HG02970 (cell line): ENCODE measurements at regions not wholly inside any gene's neighbourhood (a gene's known extent, or its start where the extent isn't known, plus 50 kb on each side); places are given as distances from the start of the nearest gene placed in this dataset.

Experiments
- ATAC-seq: cut with Tn5 transposase; IDR thresholded peaks from one replicate; pipeline ENCODE4 v1.9.1; 2021; ENCODE audit warnings: mild to moderate bottlenecking, moderate library complexity, moderate number of reproducible peaks; ENCODE audit not compliant: unreplicated experiment, low FRiP score

DNA sequence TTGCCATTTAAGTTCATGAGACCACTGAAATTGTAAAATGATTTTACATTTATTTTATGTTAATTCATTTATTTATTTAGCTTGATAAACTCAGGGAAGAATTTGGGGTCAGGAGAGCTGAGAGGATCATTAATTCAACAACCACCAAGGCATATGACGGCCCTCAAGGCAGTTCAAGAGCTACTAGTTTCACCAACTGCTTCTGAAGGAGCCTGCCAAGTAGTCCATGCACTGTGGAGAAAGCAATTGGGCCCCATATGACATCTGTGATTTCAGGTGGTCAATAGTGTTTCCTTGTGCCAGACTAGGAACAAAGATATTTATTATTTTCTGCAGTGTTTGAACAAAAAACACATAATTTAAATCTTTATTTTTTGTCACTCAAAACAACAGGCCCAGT, 236.4 kb downstream of the CASP12 start:
- no peak for ATAC-seq

DNA sequence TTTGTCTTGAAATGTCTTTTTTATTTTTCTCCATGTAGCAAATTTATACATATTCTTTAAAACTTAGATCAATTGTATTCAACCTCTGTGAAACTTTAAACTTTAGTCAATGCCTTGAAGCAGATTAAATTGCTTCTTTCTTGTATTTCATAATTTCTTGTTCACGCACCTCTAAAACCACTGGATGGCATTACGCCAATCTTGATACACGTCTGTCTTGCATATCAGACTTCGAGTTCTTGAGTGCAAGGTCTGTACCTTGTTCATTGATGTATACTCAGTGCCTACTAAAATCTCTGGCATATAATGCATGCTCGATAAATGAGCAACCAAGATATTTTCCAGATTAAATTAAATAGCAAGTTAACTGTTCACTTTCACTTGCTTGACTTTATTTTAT, 236.8 kb downstream of the CASP12 start:
- no peak for ATAC-seq

DNA sequence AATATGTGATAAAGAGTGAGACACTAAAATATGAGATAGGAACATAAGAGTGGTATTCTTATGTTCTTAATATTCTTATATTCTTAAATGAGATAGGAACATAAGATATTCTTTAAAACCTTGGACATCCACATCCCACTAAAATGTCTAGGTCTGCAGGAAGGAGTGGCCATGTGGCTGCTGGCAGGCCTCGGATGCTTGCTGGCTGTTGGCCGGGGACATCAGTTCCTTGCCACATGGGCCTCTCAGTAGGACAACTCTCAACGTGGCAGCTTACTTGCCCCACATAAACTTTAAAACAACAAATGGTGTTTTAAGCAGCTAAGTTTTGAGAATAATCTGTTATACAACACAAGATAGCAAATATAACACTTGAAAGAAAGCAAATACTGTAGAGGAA, 240.1 kb downstream of the CASP12 start:
- ATAC-seq = no peak

DNA sequence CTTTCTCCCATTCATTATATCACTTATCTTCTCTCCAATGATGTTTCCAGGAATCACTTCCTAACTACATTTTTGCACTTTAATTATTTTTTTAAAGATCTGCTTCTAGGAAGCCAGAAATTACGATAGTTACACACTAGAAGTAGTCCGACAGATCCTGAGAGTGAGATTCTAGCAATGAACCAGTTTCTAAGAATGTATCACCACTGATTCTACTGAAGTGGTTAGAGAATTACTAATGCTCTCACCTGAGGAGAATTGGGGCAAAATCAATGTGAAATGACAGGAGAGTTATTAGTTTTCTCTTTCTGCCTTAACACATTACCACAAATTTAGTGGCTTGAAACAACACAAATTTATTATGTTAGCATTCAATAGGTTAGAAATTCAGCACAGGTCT, 241.2 kb downstream of the CASP12 start:
- ATAC-seq = no peak

DNA sequence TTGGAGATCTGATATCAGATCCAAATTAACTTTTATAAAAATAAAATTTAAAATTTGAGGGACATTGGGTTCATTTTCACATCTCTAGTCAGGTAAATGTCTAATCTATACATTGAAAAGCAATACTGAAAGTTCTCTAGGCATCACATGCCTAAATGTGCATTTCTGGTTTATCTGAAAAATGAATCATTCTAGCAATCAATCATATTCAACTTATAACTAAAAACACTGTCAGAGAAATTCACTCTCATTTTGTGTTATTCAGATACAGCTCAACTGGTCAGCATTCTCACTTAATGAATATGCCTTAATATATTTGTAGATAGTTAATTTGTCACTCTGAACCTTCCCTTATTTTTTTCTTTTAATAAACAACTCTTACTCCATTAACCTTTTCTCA, 243.2 kb downstream of the CASP12 start:
- ATAC-seq = no peak

DNA sequence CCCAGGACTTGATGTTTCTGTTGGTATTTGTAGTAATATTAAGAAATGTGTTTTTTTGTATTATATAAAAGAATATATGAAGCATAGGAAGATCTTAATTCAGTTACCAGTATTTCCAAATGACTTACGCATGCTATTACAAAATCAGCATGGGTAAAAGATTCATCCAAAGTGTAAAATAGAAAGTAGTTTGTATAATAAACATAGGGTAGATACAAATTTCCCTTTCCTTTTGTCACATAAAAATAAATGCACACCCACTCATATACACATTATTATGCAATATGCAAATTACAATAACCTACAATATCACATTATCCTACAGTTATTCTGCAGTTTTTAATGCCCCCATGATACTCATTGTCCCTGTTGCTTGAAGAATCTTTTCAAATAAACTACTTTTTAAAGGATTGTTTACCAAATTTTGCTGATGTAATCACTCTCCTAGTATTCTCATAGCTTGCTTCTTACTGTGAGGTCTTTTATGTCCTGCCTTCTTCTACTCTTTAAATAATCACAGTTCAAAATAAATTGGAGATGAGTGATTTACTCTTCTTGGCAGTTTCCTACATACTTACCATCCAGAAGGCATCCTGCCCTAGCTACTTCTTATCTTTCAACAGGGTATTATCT, 244.0 kb downstream of the CASP12 start:
- ATAC-seq = no peak

DNA sequence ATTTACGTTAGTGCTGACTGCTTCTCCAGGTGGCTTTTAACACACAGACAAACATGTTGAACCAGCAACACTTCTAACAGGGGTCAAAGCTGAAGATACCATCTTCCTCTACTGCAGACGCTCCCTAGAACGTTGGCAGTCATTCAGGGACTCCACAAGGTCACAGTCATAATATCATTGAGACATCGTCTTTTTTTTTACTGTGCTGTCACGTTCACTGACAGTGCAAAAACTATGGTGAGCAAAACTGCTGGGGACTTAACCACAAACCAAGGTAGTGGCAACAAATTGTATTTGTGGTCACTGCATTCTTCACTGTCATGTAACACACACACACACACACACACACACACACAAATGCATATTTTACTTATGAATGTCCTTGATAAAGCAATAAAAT, 244.9 kb downstream of the CASP12 start:
- no peak for ATAC-seq

DNA sequence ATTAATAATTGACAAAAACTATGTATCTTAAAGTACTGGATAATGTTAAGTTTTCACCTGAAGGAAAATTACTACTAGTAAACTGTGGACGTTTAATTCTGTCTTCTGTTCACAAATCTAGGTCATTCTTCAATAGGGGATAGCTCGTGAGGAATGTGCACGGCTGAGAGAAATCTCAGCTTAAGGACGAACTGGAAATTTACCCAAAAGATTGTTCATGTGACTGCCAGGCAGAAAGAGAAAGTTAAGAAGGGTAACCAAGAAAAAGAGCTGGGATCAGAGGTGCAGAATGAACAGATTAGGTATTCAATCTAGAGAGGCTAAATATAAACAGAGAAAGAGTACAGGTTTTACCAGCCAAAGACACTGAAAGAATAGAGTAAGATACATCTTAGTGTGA, 245.3 kb downstream of the CASP12 start:
- no peak for ATAC-seq

DNA sequence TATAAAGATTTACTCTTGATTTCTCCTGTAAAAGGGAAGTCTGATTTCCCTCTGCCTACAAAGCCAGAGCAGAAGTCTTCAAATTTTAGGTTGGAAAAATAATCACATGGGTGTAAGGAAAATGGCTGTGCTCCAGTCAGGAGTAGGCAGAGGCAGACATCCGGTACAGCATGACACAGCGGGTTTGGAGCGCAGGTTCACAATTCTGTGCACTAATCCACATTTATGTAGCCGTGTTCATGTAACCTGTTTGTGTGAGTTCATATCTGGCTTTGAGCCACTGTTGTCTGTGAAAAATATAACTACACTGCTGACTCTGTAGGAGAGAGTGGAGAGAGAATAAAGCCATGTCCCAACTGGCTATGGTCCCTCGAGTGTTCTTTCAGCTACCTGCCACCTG, 248.0 kb downstream of the CASP12 start:
- no peak for ATAC-seq

DNA sequence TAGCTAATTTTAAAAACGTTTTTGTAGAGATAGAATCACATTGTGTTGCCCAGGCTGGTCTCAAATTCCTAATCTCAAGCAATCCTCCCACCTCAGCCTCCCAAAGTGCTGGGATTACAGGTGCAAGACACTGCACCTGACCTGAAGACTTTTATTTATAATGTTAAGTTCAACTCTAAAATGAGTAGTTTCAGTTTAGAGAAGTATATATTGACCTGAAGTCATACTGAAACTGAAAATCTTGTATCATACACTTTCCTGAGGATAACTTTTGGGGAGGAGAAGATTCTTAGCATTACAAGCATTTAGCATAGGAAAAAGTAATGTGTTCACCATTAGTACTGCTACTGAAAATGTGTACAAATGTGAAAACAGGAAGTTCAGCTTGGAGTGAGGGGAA, 249.3 kb downstream of the CASP12 start:
- no peak for ATAC-seq

DNA sequence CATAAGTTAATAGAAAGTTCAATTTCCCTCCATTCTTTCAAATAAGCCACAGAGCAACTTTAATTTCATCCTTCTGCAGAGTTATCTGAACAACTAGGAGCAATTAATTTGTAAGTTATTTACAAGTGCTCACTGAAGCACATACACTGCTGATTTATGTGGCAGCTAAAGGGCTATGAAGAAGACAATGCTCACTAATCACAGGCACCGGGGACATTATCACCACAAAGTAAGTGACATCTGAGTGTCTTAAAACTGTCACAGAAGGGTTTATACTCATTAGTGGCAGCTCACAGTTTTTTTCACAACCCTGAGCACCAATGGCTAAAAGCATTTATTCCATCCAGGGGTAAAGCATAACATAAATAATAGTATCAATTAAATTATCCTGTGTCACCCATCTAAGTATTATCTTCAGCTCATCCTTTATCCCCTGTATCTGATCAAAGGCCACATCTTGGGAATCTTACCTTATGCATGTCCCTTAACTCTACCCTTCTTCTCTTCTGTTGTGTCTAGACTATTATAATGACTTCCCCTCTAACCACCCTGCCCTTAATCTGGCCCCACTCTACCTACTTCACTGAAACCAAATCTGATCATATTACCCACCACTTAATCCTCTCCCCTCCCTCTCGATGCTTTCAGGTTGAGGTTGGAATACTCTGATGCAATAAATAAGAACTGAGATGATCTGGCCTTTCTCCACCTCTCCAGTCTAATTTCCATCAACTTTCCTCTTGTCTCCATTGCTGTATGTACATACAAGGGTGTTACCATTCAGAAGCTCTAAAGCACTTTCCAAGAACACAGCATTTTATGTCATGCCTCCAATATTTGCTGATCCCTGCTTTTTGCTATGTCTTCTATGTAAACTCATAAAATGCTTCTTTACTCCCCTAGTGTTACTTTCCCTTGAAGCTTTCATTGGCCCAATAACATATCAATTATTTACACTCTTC, 252.7 kb downstream of the CASP12 start:
- ATAC-seq = no peak

DNA sequence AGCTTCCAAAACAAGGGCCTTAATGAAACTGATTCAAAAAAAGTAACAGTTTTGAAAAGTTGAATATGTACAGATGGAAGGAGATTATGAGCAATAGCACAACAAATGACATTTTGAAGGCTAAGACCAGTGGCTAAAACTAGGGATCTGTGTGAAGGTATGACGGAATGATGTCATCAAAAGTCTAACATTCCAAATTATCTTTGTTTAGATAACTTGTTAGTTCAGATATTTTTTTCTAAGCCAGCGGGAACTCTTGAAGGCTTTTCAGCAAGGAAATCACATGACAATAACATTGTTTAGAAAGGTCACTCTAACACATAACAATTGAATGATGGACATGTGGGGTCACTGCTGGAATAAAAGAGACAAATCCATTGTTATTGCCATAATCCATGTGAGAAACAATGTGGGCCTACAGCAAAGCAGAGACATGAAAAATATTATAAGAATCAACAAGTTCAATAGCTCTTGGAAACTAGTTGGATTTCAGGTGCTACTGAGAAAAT, 260.5 kb downstream of the CASP12 start:
- ATAC-seq = no peak

DNA sequence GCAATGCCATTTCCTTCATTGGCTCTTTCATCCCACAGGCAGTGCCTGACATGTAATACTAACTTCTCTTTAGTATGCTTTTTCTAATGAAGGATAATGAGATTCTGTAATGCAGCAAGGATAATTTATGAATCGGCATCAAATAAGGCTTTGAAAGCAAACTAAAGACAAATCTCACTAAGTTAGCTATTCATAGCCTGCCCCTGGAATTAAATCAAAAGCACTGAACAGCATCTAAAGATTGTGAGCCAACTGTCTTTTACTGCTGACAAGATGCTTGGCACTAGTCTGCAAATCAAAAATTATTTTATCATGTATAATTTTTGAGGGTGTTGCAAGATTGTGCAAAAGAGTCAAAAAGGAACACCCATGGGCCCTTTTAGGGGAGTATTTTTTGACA, 265.0 kb downstream of the CASP12 start:
- no peak for ATAC-seq

DNA sequence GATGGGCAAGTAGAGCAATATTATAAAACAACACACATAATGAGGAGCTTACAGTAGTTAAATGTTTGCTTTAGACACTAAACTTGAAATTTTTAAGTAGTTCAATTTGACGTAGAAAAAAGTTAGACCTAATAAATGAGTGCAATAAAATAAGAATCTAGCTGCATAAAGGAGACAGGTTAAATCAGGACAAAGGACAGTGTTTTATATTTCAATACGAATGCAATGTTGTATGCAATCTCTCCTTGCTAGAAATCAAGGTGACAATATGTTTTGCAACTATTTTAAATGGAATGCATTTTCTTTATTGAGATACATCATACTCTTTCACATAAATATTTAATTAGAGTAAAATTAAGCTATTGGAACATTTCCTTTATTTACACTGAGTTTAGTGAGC, 267.9 kb downstream of the CASP12 start:
- no peak for ATAC-seq

DNA sequence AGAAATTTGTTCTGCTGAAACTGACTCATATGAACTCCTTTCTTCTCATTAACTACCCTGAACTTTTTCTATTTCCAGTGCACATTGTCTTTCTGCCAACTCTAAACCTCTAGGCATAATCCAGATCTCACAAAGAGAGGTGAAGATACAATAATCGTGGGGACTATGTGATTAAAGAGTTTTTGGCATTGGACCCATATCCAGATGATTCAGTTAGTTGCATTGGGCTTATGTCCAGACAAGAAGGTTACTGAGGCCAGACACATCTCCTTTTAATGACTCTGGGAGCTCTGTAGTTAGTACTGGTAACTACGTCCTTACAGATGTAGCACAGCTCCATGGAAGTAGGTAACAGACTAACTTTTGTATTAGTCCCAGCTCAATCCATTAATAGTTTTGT, 273.0 kb downstream of the CASP12 start:
- ATAC-seq = no peak

DNA sequence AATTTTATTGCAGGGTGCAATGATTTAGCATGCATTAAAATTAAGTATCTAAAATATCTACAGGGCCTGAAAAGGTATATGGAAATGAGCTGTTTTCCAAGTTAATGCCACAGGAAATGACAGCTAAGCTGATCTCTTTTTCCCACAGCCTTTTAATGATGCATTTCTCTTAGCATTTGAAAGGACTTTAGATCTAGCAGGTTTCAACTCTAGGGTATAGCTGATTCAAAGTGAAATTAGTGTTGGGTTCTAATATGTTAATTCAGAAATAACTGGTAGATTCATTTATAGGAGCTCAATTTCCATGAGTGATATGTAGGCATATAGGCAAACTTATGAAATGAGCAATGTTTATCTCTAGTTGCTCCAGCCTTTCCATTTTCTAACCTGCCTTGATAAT, 274.2 kb downstream of the CASP12 start:
- no peak for ATAC-seq

DNA sequence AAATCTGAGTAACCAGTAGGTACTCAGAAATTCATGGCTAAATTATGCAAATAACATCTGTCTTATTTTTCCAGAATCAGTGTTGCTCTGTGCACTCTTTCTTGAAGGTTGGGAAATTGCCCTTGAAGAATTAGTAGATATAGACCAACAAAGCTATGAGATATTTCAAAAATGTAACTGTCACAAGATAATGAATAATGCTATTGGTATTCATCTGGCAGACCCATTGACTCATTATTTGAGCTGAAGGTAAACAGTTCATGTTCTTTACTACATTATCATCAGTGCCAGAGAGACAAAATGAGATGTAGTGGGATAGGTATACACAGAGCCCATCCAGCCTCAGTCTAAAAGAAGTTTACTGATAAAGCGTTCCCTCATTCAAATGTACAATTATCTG, 274.7 kb downstream of the CASP12 start:
- no peak for ATAC-seq

DNA sequence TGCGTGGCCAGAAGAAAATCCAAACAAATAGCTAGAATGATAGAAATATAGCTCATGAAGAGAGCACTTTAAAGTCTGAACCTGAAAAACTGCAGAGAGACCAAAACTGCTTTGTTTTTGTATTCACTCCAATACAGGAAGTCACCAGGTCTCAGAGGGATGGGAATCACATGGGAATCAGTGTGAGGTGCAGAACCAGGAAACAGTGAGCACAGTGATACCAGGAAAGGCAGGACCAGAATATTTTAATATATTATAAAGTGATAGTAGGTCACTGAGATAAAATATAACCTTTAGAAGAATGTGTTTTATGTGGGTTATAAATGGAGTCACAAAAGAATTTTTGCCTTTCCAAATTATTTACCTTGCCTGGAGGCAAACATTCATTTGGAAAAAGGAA, 277.3 kb downstream of the CASP12 start:
- ATAC-seq = no peak

DNA sequence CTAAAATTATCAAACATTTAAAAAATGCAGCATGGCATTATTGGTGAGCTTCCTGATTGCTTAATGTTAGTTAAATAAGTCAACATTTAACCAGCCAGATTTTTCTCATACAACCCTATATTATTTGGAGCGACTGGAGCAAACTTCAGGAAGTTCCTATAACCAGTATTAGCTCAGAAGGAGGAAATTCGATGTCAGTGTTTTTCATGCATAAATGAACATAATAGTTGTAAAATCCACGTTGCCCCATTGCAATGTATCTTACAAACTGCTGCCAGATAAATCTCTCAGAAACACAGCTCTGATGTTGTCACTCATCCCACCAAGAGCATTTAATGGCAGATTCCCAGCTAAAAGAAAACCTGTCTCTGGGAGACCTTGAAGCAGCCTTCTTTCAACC, 278.5 kb downstream of the CASP12 start:
- ATAC-seq = no peak

DNA sequence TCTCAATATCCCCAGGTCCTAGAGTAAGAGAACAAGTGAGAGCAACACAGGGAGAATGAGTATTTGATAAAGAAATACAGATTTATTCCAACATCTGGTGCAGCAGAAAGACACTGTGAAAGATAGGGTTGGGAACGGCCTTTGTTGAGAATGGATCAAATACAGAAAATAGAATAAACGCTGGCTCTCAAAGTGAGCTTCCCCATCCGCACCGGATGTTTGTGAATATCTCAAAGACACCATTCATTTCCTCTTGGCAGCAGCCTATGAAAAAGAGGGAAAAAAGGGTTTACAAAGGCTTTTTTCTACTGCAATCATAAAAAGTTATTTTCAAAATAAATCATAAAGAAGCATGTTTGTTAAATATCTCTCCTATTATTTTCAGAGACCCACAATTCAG, 279.3 kb downstream of the CASP12 start:
- ATAC-seq = no peak

DNA sequence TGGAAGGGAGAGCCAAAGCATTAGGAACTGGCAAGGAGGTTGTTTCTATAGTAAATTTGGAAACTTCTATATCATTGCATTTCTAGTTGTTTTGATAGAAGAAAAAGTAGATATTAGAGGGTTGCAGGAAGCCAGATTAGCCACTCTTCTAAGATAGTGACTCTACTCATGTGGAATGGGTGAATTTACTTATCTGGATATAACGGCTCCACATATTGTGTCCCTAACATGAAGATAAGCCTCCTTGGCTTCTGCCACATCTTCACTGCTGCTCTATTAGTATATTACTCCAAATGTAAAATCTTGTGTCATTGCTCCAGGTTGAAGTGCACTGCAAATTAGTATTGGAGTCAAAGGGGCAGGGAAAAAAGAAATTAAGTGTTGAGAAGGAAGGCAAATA, 283.3 kb downstream of the CASP12 start:
- ATAC-seq = no peak

DNA sequence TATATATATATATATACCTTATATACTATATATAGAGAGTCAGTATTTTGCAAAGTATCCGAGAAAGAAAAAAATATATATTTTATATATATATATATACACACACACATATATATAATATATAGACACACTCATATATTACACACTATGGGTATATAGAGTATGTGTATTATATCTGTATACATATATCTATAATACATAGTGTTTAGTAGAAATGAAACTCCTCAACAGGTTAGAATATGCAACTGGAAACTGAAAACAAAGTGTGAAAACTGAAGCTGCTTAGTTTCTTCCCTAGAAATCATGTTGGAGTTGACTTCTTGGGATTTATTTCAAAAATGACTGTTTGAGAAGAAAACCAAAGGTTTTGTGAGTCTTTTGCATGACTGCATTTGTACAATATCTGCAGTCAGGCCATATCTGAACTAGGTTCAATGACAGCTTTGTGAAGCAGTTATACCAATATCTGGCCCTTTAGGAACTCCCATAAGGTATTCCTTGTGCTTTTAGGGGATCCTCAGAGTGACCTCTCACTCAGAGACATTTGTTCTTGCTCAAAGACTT, 284.1 kb downstream of the CASP12 start:
- ATAC-seq = no peak
